Fibroblast of lung (primary cell): ENCODE measurements at regions not wholly inside any gene's neighbourhood (a gene's known extent, or its start where the extent isn't known, plus 50 kb on each side); places are given as distances from the start of the nearest gene placed in this dataset.

ENCODE experiments used
- DNase-seq, 2 donors: peaks; one replicate each; pipeline versions ENCODE4 v3.0.0 to v3.0.0-alpha.2; 2010; ENCODE audit warnings: low read depth in 2 of 2
- H2AFZ ChIP-seq: 2 replicates; pipeline ENCODE4 v1.5.1; 2012; ENCODE audit warnings: low read length, control low read depth, inconsistent platforms
- H3K27ac ChIP-seq: 2 replicates; pipeline ENCODE4 v1.5.1; 2011; ENCODE audit warnings: low read length, control low read depth; ENCODE audit not compliant: insufficient read depth
- H3K27me3 ChIP-seq: 2 replicates; pipeline ENCODE4 v1.5.1; 2011; ENCODE audit warnings: mild to moderate bottlenecking, low read length; ENCODE audit not compliant: control insufficient read depth, insufficient read depth
- H3K36me3 ChIP-seq: 2 replicates; pipeline ENCODE4 v1.5.1; 2011; ENCODE audit warnings: low read length; ENCODE audit not compliant: control insufficient read depth, insufficient read depth
- H3K4me1 ChIP-seq: 2 replicates; pipeline ENCODE4 v1.5.1; 2011; ENCODE audit warnings: low read length; ENCODE audit not compliant: control insufficient read depth, insufficient read depth; ENCODE audit errors: extremely low read depth
- H3K4me2 ChIP-seq: 2 replicates; pipeline ENCODE4 v1.5.1; 2011; ENCODE audit warnings: low read length, control low read depth; ENCODE audit not compliant: insufficient read depth; ENCODE audit errors: extremely low read depth
- H3K4me3 ChIP-seq, 4 experiments: fragments of 200-600 bp in 1 of 4; sonication (generic) in 1 of 4; replicated peaks in 1 of 4; 2 replicates each; pipeline ENCODE4 v1.5.1; 2011 to 2016; ENCODE audit warnings: low read length in 4 of 4, low read depth in 3 of 4, mild to moderate bottlenecking in 3 of 4, control low read depth in 2 of 4, inconsistent platforms in 1 of 4, mixed read lengths in 1 of 4; ENCODE audit not compliant: insufficient read depth in 1 of 4; ENCODE audit errors: control extremely low read depth in 1 of 4
- H3K79me2 ChIP-seq: 2 replicates; pipeline ENCODE4 v1.5.1; 2012; ENCODE audit warnings: mild to moderate bottlenecking, low read length, inconsistent platforms; ENCODE audit not compliant: control insufficient read depth, insufficient read depth
- H3K9ac ChIP-seq: 2 replicates; pipeline ENCODE4 v1.5.1; 2011; ENCODE audit warnings: mild to moderate bottlenecking, low read length, control low read depth; ENCODE audit not compliant: insufficient read depth
- H3K9me3 ChIP-seq: 2 replicates; pipeline ENCODE4 v1.5.1; 2012; ENCODE audit warnings: low read depth, low read length; ENCODE audit not compliant: control insufficient read depth, insufficient read depth
- H4K20me1 ChIP-seq: 2 replicates; pipeline ENCODE4 v1.5.1; 2011; ENCODE audit warnings: low read length; ENCODE audit not compliant: control insufficient read depth, insufficient read depth; ENCODE audit errors: extremely low read depth
- EZH2 ChIP-seq: IDR thresholded peaks from 2 replicates; pipeline ENCODE4 v1.5.1; 2012; ENCODE audit warnings: low read length, control low read depth, mild to moderate bottlenecking; ENCODE audit errors: missing control alignments
- TF ChIP-seq, protein P1 (sequence below), 2 donors: IDR thresholded peaks in 1 of 2; conservative IDR thresholded peaks in 1 of 2; 1 replicate in 1 of 2; 2 replicates in 1 of 2; pipeline ENCODE4 v1.5.1; 2011 to 2012; ENCODE audit warnings: low read length in 2 of 2, control low read depth in 1 of 2, inconsistent platforms in 1 of 2, low read depth in 1 of 2, mild to moderate bottlenecking in 1 of 2

GRCh38 chr5:72661405-72661804 lies 154.2 kb upstream of the ZNF366 start:
- Histone ChIP-seq H3K79me2 (no peaks in the 10 kb centered on the region), H3K4me3 (no peak overlapping the region), H2AFZ (no peak overlapping the region), H3K9me3 (no peaks in the 10 kb centered on the region), H3K36me3 (no peaks in the 10 kb centered on the region), H3K4me2 (no peak overlapping the region), H4K20me1 (no peaks in the 10 kb centered on the region), H3K27ac (no peak overlapping the region), H3K4me1 (no peaks in the 10 kb centered on the region), H3K9ac (no peak overlapping the region), H3K27me3 (no peaks in the 10 kb centered on the region)
- TF ChIP-seq, protein P1, sequence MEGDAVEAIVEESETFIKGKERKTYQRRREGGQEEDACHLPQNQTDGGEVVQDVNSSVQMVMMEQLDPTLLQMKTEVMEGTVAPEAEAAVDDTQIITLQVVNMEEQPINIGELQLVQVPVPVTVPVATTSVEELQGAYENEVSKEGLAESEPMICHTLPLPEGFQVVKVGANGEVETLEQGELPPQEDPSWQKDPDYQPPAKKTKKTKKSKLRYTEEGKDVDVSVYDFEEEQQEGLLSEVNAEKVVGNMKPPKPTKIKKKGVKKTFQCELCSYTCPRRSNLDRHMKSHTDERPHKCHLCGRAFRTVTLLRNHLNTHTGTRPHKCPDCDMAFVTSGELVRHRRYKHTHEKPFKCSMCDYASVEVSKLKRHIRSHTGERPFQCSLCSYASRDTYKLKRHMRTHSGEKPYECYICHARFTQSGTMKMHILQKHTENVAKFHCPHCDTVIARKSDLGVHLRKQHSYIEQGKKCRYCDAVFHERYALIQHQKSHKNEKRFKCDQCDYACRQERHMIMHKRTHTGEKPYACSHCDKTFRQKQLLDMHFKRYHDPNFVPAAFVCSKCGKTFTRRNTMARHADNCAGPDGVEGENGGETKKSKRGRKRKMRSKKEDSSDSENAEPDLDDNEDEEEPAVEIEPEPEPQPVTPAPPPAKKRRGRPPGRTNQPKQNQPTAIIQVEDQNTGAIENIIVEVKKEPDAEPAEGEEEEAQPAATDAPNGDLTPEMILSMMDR (conservative IDR thresholded peaks at IDR 0.05 in 1 of 2, IDR thresholded peaks at IDR 0.05 in 1 of 2; ENCODE audit: low read depth in 1 of 2, low read length in 2 of 2) = no peak
- no peak for TF ChIP-seq EZH2
- peak; percentile 32 to 78 for DNase-seq

DNA sequence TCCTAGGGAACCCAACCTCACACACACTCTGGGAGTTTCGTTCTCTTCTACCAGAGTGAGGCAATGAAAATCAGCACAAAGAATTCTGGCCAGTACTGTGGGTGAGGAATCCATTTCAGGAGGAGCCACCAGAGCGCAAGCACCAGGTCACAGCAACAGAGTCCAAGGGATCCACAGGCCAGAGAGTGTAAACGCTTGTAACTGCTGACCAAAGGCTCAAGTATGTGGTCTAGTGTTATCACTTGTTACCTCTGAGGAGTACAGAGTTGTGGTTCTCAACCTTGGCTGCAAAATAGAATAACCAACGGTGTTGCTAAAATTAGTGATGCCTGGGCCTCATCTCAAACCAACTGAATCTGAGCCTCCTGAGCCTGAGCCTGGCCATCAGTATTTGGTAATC lies 152.5 kb upstream of the ZNF366 start:
- H2AFZ ChIP-seq = no peak overlapping the region
- no peaks in the 10 kb centered on the region for H3K4me1 ChIP-seq
- H3K9me3 ChIP-seq = no peaks in the 10 kb centered on the region
- H3K27ac ChIP-seq = no peak overlapping the region
- DNase-seq = no peak
- H3K36me3 ChIP-seq = no peaks in the 10 kb centered on the region
- H3K9ac ChIP-seq = no peak overlapping the region
- TF ChIP-seq, protein P1 (conservative IDR thresholded peaks at IDR 0.05 in 1 of 2, IDR thresholded peaks at IDR 0.05 in 1 of 2; ENCODE audit: low read depth in 1 of 2, low read length in 2 of 2) = no peak
- no peak for TF ChIP-seq EZH2
- H3K27me3 ChIP-seq = no peaks in the 10 kb centered on the region
- H3K4me2 ChIP-seq = no peak overlapping the region
- no peak overlapping the region for H3K4me3 ChIP-seq
- no peaks in the 10 kb centered on the region for H4K20me1 ChIP-seq
- H3K79me2 ChIP-seq = no peaks in the 10 kb centered on the region

DNA sequence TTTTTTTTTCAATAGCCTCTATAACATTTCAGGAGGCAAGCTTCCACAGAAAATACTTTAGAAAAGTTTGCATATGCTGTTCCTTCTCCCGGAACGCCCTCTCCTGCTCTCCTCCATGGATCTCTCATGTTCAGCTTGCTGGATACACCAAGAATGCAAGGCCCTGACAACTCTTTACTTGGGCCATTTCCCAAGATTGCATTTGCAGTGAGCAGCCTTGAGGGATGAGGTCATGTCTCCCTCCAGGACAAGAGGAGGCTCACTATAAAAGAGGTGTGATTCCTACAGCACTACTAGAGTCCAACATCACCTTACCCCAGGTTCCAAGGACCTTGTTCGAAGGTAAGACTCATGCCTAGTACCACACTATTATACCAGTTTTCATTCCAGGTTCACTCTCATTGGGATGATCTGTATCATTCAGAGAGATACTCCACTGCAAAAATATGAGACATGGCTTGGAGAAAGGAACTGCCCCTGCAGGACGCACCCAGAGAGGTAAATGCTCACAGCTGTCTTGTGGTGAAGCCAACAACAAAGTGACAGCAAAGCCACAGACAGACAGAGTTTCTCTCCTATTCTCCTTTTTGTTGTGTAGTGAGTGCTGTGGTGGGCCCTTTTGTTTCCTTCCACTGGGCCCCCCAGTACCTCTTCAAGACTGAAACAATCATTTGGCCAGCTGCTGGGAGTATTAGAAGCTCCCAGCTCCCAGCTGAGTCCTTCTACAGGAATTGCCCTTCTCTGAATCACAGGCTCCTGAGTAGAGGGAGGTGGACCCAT lies 151.7 kb upstream of the ZNF366 start:
- Histone ChIP-seq H3K9ac (no peak overlapping the region), H3K4me2 (no peak overlapping the region), H3K36me3 (no peaks in the 10 kb centered on the region), H2AFZ (no peak overlapping the region), H3K4me3 (no peak overlapping the region), H3K4me1 (no peaks in the 10 kb centered on the region), H3K9me3 (no peaks in the 10 kb centered on the region), H3K27ac (no peak overlapping the region), H4K20me1 (no peaks in the 10 kb centered on the region), H3K27me3 (no peaks in the 10 kb centered on the region), H3K79me2 (no peaks in the 10 kb centered on the region)
- DNase-seq = peak in 1 of 2 donors; percentile 37
- TF ChIP-seq, protein P1 (conservative IDR thresholded peaks at IDR 0.05 in 1 of 2, IDR thresholded peaks at IDR 0.05 in 1 of 2; ENCODE audit: low read depth in 1 of 2, low read length in 2 of 2) = no peak
- TF ChIP-seq EZH2 = no peak
